RPMI7951 (cell line): ENCODE measurements at regions not wholly inside any gene's neighbourhood (a gene's known extent, or its start where the extent isn't known, plus 50 kb on each side); places are given as distances from the start of the nearest gene placed in this dataset.

Experiments
- DNase-seq: peaks from one replicate; pipeline ENCODE4 v3.0.0-alpha.2; 2012; ENCODE audit warnings: low read depth

GRCh38 chr16:20259541-20259940, 67.8 kb downstream of the GP2 start:
- DNase-seq: no peak

DNA sequence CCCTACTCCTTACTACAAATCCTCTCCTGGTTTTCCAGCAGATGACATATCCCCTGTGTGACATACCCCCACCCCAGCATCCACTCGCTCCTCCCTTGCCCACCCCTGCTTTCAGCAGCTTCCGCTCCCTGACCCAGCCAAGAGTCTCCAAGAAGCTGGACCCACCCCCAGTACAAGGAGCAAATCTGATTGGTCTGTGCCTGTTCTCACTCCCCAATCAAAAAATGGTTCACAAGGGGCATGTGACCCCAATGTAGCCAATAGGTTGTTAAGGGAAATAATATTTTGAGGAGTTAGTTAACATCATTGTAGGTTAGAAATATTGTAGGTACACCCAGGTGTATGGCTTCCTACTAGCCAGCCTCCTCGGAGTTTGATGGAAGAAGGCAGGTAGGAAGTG, 70.1 kb downstream of the GP2 start:
- DNase-seq: no peak

- DNase-seq: no peak
Measured at GRCh38 chr16:20255002-20255401, 72.3 kb downstream of the GP2 start.

DNA sequence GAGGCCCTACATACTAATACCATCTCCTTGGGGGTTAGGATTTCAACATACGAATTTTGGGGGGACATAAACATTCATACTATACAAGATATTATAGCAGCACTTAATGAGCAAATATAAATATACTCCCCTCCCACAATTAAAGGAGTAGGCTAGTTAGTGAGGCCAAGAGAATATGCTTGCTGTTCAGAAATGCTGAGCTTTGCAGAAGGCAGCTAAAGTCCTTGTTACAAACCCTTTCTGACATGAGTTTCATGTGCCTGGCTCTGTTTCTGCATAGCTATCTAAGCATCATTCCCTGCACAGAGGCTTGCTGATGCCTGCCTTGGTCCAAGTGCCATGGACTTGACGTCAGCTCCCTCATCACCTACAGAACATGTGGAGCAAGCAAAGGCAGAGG, 73.5 kb downstream of the GP2 start:
- DNase-seq: no peak

GRCh38 chr16:20249211-20249610, 78.1 kb downstream of the GP2 start:
- DNase-seq: no peak

DNA sequence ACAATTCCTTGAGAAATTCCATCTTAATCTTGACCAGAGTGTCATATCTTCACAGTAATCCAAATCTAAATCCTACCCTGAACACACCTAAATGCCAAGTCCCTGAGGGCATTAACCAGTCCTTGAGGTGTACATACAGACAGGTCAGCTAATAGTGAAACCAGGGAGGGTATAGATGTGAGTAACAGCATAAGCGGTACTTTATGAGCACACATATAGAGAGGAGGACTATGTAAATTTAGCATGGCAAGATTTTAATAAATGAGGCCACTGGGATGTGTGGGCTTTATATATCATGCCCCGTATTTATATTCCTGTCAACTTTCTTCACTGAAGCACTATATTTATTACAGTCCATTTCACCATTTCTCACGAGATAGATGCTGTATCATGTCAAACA, 80.2 kb downstream of the GP2 start:
- DNase-seq: no peak

GRCh38 chr16:20243731-20244281, 83.5 kb downstream of the GP2 start:
- DNase-seq: no peak

DNA sequence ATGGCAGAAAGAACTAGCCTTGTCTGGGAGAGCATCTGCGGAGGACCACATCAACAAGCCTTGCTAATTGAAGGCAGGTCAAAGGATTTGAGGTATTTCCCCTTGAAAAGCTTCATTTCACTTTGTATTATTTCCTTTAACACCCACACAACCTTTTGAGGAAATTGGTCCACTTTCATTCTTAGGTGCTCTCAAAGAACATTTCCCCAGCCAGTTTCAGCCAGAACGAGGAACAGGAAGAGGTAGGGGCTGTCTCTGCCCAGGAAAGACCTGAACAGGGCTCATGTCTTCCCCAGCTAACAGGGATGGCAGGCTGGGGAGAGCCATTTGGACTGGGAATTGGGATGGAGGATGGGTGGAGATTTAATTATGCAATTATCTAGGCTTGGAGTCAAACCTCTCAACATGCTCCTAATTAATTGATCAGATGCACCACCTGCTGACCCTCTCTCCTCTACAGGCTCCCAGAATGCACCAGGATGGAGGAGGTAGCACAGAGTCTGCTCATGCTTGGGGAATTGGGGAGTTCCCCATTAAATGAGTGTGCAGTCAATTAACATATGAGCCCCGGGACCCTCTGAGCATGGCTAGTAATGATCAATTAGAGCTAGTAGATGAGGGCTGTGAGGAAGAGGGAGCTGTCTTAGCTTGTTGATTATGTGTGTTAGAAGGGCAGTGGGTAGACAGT, 84.6 kb downstream of the GP2 start:
- DNase-seq: no peak

- DNase-seq: no peak
Measured at GRCh38 chr16:20241321-20241720, 86.0 kb downstream of the GP2 start.

DNA sequence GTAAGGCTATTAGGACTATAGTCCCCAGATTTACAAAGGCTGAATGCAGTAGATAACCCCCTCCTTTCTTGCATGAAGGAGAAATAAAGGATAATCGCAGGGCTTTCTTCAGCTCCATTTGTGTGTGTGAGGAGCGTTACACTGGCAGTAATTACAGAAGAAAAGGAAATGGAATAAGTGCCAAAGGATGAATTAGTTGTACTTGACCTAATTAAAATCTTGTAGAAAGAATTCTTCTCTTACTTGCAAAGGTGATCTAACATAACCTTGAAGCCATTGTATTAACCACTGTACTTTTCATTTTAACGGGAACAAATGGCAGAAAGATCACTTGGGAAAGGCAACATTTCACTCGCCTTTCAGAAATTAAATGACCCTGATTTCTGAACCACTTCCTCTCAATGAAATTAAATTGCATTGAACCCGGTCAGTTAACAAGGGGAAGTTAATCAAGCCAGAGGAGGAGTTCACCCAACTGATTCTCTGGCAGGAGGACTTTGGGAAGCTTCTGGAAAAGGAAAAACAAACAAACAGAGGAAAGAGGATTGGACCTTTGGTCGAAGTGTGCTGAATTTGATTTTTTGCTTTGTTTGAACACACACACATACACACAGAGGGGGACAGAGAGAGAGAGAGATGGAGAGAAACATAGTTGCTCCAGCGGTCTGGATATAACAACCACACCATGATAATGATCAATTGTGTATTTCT, 90.6 kb downstream of the GP2 start:
- no peak for DNase-seq

DNA sequence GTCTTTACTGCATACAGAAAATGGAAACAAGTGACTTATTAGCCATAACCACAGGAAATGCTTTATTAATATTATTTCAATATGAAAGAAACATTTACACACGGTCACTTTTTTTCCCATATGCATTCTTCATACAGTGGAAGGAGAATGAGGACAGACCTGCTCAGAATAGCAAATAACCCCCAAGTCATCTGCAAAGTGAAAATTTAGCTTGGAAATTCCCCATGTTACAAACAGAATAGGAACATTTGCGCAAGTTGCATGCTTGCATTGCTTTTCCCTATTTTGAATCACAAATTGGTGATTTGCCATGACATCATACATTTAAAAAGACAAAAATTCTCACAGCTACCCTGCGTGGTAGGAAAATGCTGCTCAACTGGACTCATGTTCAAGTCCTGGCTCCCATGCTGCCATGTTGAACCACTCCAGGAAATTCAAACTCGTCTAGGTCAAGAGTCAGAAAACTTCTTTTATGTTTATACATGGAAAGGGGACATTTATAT, 102.0 kb downstream of the GP2 start:
- DNase-seq: no peak

DNA sequence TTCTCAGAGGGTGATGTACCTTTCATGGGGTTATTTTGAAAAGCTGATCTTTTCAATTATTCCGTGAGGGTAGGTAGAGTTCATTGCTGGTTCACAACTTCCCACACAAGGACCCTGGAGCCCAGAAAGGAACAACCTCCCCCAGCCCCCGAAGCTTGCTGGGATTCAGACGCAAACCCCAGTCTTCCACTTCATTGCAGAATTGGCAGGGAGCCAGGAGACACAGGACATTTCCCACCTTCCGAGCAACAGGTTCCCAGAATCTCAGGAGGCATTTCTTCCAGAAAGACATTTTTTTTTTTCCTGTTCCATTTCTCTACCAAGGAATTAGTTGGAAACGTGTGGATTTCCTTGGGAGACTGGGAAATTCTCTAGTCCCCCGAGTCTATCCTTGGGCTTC, 106.1 kb downstream of the GP2 start:
- DNase-seq: no peak

DNA sequence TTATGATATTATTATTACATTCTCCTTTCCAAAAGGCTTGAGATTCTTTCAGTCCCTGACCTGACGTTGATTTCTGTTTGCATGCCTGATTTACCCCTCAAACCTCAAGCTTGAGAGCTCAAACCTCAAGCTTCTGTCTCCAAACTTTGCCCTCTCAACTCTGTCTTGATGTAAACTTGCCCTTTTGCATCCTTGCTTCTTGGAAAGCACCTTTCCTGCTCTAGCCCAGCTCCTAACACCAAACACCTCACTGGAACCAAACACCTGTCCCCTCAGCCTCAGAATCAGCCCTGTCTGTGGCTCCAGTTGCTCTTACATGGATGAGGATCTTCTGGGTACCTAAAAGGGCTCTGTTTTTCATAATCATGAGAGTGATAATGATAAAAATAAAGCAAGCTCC, 109.2 kb downstream of the GP2 start:
- DNase-seq: no peak

GRCh38 chr16:20216591-20217217, 110.6 kb downstream of the GP2 start:
- no peak for DNase-seq

DNA sequence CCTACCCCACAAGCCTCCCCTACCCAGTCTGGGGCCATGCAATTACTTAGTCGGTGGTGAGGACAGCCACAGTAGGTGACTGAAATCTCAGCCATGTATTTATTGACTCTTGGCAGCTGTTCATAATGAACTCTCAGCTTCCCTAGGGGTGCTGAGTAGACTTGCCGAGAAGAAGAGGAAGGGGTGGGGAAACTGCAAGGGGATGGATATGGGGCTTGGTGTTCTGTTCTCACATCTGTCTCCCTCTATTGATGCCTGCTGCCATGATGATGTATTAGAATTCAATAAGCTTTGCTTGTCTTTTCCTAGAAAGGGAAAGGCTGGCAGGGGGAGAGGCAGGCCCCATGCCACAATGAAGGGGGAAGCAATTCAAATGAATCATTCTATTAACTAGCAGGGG, 112.9 kb downstream of the GP2 start:
- no peak for DNase-seq

GRCh38 chr16:20203272-20203671, 124.0 kb downstream of the GP2 start:
- DNase-seq: peak; percentile 10

- no peak for DNase-seq
Measured at GRCh38 chr16:20202747-20203146, 124.6 kb downstream of the GP2 start.

DNA sequence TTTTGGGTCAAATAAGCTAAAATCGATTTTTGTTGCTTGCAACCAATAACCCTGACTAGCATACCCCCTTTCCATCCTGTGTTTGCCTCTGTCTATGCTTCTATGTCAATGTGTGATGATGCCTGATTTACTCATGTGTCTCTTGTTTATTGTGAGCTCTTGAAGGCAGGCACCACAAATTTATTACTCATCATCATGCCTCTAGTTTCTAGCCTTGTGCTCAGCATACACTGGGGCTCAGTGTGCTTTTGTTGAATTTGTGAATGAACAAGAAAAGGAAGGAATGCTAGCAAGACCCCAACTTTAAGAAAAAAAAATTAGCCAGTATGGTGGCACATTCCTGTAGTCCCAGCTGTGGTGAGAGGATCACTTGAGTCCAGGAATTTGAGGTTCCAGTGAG, 119.1 kb upstream of the GPR139 start:
- no peak for DNase-seq

DNA sequence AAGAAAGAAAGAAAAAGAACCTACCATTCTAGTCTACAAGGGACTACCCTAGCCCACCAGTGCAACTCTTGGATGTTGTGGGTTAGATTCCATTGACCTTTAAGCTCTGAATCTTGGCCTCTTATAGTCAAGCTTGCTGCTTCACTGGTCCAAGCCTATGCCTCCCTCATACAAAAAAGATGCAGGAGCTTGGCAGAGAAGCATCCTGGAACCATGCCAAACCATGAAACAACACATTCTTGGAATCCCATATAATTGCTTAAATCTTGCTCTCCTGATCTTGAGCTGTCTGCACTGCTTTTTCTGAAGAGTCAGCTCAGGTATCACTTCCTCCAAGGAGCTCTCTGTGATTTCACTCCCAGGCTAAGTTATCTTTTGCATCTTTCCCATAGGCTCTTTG, 117.9 kb upstream of the GPR139 start:
- DNase-seq: peak; percentile 7

- no peak for DNase-seq
Measured at GRCh38 chr16:20181949-20182348, 108.3 kb upstream of the GPR139 start.

GRCh38 chr16:20181416-20181815, 107.7 kb upstream of the GPR139 start:
- DNase-seq: peak; percentile 41

DNA sequence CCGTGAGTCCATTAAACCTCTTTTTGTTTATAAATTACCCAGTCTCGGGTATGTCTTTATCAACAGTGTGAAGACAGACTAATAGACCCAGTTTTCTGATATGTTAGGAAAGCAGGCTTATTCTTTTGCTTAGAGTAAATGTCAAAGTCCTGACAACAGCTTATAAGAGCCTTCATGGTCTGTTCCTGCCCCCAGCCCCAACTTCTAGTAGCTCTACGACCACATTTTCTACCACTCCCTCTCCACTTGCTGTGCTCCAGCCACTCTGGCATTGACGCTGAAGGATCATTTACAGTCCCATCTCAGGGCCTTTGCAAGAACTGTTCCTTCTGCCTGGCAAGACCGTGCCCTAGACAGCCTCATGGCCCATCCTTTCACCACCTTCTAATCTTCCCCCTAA, 104.6 kb upstream of the GPR139 start:
- no peak for DNase-seq

- no peak for DNase-seq
Measured at GRCh38 chr16:20175358-20175757, 101.7 kb upstream of the GPR139 start.
